A549 (cell line): ENCODE measurements at regions not wholly inside any gene's neighbourhood (a gene's known extent, or its start where the extent isn't known, plus 50 kb on each side); places are given as distances from the start of the nearest gene placed in this dataset.

Source experiments
- CBX2 ChIP-seq: fragments of 200-600 bp; sonication (generic); IDR thresholded peaks from 2 replicates; pipeline ENCODE4 v1.6.1; 2016; ENCODE audit warnings: low read depth, mild to moderate bottlenecking, borderline replicate concordance
- CTCF ChIP-seq: fragments of >200 bp; sonication (Bioruptor Twin); formaldehyde crosslinking; IDR thresholded peaks from 3 replicates; pipeline ENCODE4 v1.5.1; 2016
- ESRRA ChIP-seq: fragments of 150-350 bp; IDR thresholded peaks from 2 replicates; pipeline ENCODE4 v1.6.1; 2014; ENCODE audit warnings: mild to moderate bottlenecking, low read length, borderline replicate concordance
- GATA3 ChIP-seq: IDR thresholded peaks from 2 replicates; pipeline ENCODE4 v1.6.1; 2012; ENCODE audit warnings: borderline replicate concordance
- MAZ ChIP-seq: fragments of 150-350 bp; IDR thresholded peaks from 2 replicates; pipeline ENCODE4 v1.6.1; 2014; ENCODE audit warnings: antibody characterized with exemption, low read depth, low read length, borderline replicate concordance
- RARB ChIP-seq: fragments of 250-450 bp; sonication (Bioruptor Pico); IDR thresholded peaks from 2 replicates; pipeline ENCODE4 v1.8.0; 2021; ENCODE audit warnings: mild to moderate bottlenecking, moderate library complexity
- REST ChIP-seq: fragments of 200-600 bp; sonication (generic); IDR thresholded peaks from 2 replicates; pipeline ENCODE4 v1.6.1; 2016; ENCODE audit warnings: antibody characterized with exemption, mild to moderate bottlenecking, moderate library complexity

GRCh38 chr9:108546215-108546614 lies 309.6 kb downstream of the ACTL7B start:
- TF ChIP-seq CTCF (no peak), MAZ (no peak), CBX2 (no peak), GATA3 (no peak), RARB (no peak), ESRRA (no peak), REST (no peak)
